ENCODE measurements at regions not wholly inside any gene's neighbourhood (a gene's known extent, or its start where the extent isn't known, plus 50 kb on each side); places are given as distances from the start of the nearest gene placed in this dataset.

DNA sequence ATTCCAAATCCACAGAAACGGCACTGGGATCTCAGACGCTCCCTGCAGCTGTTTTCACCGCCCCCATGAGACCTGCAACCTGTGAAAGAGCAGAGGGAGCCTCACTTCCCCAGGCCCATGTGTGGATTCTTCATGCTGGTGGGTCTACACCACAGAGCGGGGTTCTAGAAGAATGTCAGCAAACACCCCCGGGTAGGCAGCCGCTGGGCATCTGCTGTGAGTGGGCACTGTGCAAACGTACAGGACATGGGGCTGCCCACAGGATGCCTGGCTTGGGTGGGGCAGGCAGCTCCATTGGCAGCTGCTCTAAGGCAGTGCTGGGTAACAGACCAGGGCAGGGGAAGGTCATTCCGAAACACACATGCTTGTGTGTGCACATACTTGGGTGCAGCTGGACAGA is 174.9 kb downstream of the RBFOX3 start:
- no peaks in the 10 kb centered on the region for H3K36me3 ChIP-seq
- WGBS, 2 donors: 65 to 66% methylated on average over 8 of the region's 8 CpGs
- H3K4me1 ChIP-seq: no peaks in the 10 kb centered on the region
- DNase-seq (ENCODE audit: low spot score in 2 of 2): no peak
- peaks cover 0 to 9% of the 10 kb centered on the region in 2 donors for H3K27me3 ChIP-seq
- H3K9me3 ChIP-seq: peaks cover 0 to 3% (median 0%) of the 10 kb centered on the region in 4 donors
- H3K27ac ChIP-seq: no peak overlapping the region
- H3K4me3 ChIP-seq: no peak overlapping the region
- TF ChIP-seq EP300 (IDR thresholded peaks at IDR 0.05) (no peak), POLR2A (IDR thresholded peaks at IDR 0.05) (no peak)
- TF ChIP-seq, protein P1, sequence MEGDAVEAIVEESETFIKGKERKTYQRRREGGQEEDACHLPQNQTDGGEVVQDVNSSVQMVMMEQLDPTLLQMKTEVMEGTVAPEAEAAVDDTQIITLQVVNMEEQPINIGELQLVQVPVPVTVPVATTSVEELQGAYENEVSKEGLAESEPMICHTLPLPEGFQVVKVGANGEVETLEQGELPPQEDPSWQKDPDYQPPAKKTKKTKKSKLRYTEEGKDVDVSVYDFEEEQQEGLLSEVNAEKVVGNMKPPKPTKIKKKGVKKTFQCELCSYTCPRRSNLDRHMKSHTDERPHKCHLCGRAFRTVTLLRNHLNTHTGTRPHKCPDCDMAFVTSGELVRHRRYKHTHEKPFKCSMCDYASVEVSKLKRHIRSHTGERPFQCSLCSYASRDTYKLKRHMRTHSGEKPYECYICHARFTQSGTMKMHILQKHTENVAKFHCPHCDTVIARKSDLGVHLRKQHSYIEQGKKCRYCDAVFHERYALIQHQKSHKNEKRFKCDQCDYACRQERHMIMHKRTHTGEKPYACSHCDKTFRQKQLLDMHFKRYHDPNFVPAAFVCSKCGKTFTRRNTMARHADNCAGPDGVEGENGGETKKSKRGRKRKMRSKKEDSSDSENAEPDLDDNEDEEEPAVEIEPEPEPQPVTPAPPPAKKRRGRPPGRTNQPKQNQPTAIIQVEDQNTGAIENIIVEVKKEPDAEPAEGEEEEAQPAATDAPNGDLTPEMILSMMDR (IDR thresholded peaks at IDR 0.05): no peak

- Histone ChIP-seq H3K9me3 (peaks cover 0 to 3% (median 0%) of the 10 kb centered on the region in 4 donors), H3K4me1 (no peaks in the 10 kb centered on the region), H3K27me3 (peaks cover 0 to 9% of the 10 kb centered on the region in 2 donors), H3K27ac (no peak overlapping the region), H3K4me3 (no peak overlapping the region), H3K36me3 (no peaks in the 10 kb centered on the region)
- DNase-seq (ENCODE audit: low spot score in 2 of 2): no peak
- TF ChIP-seq EP300 (IDR thresholded peaks at IDR 0.05) (no peak), POLR2A (IDR thresholded peaks at IDR 0.05) (no peak)
- TF ChIP-seq, protein P1 (IDR thresholded peaks at IDR 0.05): no peak
- WGBS, 2 donors: 74 to 79% methylated on average over 5 to 6 of the region's 6 CpGs
These were observed 175.6 kb downstream of the RBFOX3 start for GRCh38 chr17:79435296-79435695.

- Histone ChIP-seq H3K4me3 (no peak overlapping the region), H3K27ac (no peak overlapping the region), H3K9me3 (peaks cover 0 to 3% (median 0%) of the 10 kb centered on the region in 4 donors), H3K36me3 (no peaks in the 10 kb centered on the region), H3K4me1 (no peaks in the 10 kb centered on the region), H3K27me3 (peaks cover 0 to 9% of the 10 kb centered on the region in 2 donors)
- WGBS, 2 donors: 88 to 94% methylated on average over 4 of the region's 4 CpGs
- TF ChIP-seq, protein P1 (IDR thresholded peaks at IDR 0.05): no peak
- TF ChIP-seq EP300 (IDR thresholded peaks at IDR 0.05): no peak
- no peak for TF ChIP-seq POLR2A (IDR thresholded peaks at IDR 0.05)
- DNase-seq (ENCODE audit: low spot score in 2 of 2): no peak
These were observed 176.6 kb downstream of the RBFOX3 start for GRCh38 chr17:79434215-79434614.

DNA sequence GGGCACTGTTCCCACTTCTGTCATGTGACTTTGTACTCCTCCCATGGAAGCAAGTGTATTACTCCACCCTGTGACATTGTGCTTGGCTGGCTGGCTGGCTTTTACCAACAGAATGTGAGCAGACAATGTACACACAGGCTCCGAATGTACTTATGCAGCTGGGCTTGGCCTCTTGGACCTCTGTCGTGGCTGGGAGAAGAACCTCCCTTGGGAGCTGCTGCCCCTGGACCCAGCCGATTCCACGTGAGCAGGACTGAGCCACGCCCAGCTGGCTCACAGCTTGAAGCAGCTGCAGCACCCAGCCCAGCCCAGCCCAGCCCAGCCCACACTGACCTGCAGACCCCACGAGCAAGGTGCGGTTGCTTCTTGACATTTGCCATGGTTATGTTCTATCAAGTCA is 177.5 kb downstream of the RBFOX3 start:
- Histone ChIP-seq H3K4me1 (no peaks in the 10 kb centered on the region), H3K27me3 (peaks cover 0 to 4% of the 10 kb centered on the region in 2 donors), H3K36me3 (no peaks in the 10 kb centered on the region), H3K27ac (no peak overlapping the region), H3K4me3 (no peak overlapping the region), H3K9me3 (peaks cover 0 to 3% (median 0%) of the 10 kb centered on the region in 4 donors)
- TF ChIP-seq POLR2A (IDR thresholded peaks at IDR 0.05) (no peak), EP300 (IDR thresholded peaks at IDR 0.05) (no peak)
- TF ChIP-seq, protein P1 (IDR thresholded peaks at IDR 0.05): no peak
- DNase-seq (ENCODE audit: low spot score in 2 of 2): no peak
- WGBS, 2 donors: 57 to 72% methylated on average over 7 of the region's 7 CpGs

- H3K4me1 ChIP-seq: no peaks in the 10 kb centered on the region
- H3K36me3 ChIP-seq: no peaks in the 10 kb centered on the region
- no peak overlapping the region for H3K27ac ChIP-seq
- DNase-seq (ENCODE audit: low spot score in 2 of 2): no peak
- H3K27me3 ChIP-seq: no peaks in the 10 kb centered on the region
- no peak overlapping the region for H3K4me3 ChIP-seq
- WGBS, 2 donors: 76 to 89% methylated on average over 8 of the region's 8 CpGs
- TF ChIP-seq EP300 (IDR thresholded peaks at IDR 0.05): no peak
- no peak for TF ChIP-seq POLR2A (IDR thresholded peaks at IDR 0.05)
- TF ChIP-seq, protein P1 (IDR thresholded peaks at IDR 0.05): no peak
- peaks cover 0 to 3% (median 0%) of the 10 kb centered on the region in 4 donors for H3K9me3 ChIP-seq
These were observed 179.7 kb downstream of the RBFOX3 start for GRCh38 chr17:79431175-79431574.

All from tibial nerve (tissue), 4 donors.